ENCODE measurements at regions not wholly inside any gene's neighbourhood (a gene's known extent, or its start where the extent isn't known, plus 50 kb on each side); places are given as distances from the start of the nearest gene placed in this dataset.

DNA sequence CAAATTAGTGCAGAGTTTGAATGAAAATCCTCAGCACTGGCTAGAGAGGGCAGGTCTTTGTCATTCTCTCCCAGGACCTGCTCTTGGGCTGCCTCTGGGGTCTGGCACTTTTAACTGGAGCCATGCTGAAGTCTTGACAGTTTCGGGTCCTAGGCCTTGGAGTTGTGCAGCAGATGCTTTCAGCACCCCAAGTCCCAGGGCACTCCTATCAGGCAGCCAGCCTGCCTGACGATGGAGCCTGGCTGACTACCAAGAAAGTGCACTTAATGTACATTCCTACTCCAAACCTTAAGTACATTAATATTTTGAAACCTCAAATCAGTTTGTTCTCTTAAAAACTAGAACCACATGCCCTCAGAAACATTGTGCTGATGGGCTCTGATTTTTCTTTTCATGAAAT is 69.3 kb upstream of the CXCL14 start:
- TF ChIP-seq, protein P1, sequence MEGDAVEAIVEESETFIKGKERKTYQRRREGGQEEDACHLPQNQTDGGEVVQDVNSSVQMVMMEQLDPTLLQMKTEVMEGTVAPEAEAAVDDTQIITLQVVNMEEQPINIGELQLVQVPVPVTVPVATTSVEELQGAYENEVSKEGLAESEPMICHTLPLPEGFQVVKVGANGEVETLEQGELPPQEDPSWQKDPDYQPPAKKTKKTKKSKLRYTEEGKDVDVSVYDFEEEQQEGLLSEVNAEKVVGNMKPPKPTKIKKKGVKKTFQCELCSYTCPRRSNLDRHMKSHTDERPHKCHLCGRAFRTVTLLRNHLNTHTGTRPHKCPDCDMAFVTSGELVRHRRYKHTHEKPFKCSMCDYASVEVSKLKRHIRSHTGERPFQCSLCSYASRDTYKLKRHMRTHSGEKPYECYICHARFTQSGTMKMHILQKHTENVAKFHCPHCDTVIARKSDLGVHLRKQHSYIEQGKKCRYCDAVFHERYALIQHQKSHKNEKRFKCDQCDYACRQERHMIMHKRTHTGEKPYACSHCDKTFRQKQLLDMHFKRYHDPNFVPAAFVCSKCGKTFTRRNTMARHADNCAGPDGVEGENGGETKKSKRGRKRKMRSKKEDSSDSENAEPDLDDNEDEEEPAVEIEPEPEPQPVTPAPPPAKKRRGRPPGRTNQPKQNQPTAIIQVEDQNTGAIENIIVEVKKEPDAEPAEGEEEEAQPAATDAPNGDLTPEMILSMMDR (IDR thresholded peaks at IDR 0.05; ENCODE audit: low read depth, low read length, missing control alignments): no peak
- no peak for DNase-seq (ENCODE audit: extremely low read depth, low read depth)

DNA sequence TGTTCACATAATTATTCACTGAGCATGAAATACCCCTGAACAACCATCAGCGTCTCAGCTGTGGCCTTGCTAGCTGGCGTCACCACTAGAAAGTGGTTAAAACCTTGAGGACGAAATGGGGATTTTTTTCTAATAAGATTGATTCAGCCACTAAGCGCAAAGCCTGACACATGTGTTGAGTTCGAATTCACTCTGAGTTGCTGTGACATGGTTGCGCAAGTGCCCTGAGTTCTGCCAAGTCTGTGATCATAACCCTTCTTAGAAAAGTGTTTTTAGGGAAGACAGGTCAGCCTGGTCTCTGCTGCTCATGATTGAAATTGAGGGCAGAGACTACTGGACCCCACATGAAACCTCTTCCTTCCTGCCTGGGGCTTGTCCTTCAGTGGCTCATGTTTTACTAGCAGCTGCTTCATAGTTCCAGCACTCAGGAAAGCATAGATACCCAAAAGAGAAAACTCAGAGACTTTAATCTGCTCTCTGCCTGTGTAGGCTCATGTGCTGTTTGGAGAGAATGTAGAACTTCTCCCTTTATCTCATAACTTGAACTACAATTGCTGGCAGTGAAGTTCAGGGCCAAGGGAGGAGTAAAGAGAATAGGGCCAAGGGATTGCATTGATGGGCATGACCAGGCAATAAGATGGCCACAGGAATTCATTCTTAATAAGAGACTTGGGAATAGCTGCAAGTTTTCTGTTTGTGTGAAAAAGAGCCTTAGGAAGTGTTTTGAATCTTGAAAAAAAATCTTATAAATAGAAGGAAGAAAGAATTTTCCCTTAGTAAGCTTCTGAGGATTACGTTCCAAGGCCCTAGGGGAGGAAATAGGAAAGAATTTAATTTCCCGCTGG is 66.8 kb upstream of the CXCL14 start:
- TF ChIP-seq, protein P1 (IDR thresholded peaks at IDR 0.05; ENCODE audit: low read depth, low read length, missing control alignments): no peak
- H3K4me3 ChIP-seq (replicated peaks; ENCODE audit: low read depth, low read length): no peak overlapping the region
- DNase-seq (ENCODE audit: extremely low read depth, low read depth): no peak

More for the DNA sequence above, 69.3 kb upstream of the CXCL14 start:
- H3K4me3 ChIP-seq (replicated peaks; ENCODE audit: low read depth, low read length): no peak overlapping the region

DNA sequence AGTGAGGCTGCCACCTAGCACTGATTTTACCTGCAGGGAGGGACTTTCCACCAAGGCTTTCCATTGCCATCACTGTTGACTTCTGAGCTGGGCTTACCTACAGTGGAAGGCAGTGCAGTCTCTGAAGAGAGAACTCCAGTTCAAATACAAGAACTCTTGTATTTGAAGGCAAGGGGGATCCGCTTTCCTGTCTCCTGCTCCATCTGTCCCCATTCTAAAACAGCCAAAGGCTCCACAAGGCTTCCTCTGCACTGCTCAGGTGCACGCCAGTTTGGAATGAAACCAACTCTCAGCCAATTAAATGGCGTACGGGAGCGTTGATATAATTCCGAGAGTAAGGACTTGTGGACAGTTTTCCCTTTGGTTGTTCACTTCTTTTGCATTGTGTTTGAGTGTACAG is 66.0 kb upstream of the CXCL14 start:
- no peak overlapping the region for H3K4me3 ChIP-seq (replicated peaks; ENCODE audit: low read depth, low read length)
- no peak for DNase-seq (ENCODE audit: extremely low read depth, low read depth)
- TF ChIP-seq, protein P1 (IDR thresholded peaks at IDR 0.05; ENCODE audit: low read depth, low read length, missing control alignments): no peak

DNA sequence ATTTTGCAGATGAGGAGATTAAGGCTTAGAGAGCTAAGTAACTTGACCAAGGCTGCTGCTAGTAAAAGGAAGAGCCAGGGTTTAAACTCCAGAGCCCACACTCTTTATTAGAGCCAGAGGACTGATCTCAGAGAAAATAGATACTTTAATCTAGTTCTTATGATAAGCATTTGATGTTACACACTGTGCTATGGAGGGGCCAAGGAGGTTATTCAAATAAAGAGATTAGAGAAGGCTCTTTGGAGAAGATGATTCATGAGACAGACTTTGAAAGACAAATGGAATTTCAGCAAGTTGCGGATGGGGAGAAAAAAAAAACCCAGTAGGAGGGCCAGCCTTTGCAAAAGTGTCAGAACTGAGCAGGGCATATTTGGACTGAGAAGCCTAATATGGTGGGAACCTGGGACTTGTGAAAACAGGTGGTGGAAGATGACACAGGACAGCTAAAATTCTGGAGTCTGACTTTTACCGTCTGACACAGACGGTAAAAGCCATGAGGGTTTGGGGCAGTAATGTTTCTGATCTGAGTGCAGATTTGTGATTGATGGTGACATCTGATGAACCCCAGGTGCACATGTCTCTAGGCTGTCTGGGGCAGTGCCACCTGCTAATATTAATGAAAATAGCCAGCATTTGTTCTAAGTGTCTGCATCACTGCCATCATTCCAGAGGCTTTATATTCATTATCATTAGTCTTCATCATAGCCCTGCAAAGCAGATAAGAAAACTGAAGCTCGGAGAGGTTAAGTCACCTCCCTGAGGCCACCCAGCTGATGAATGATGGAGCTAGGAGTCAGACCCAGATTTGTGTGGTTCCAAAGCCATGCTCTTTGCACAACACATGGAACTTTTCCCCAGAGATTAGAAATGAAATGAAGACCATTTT is 65.3 kb upstream of the CXCL14 start:
- no peak for DNase-seq (ENCODE audit: extremely low read depth, low read depth)
- TF ChIP-seq, protein P1 (IDR thresholded peaks at IDR 0.05; ENCODE audit: low read depth, low read length, missing control alignments): no peak
- H3K4me3 ChIP-seq (replicated peaks; ENCODE audit: low read depth, low read length): no peak overlapping the region

DNA sequence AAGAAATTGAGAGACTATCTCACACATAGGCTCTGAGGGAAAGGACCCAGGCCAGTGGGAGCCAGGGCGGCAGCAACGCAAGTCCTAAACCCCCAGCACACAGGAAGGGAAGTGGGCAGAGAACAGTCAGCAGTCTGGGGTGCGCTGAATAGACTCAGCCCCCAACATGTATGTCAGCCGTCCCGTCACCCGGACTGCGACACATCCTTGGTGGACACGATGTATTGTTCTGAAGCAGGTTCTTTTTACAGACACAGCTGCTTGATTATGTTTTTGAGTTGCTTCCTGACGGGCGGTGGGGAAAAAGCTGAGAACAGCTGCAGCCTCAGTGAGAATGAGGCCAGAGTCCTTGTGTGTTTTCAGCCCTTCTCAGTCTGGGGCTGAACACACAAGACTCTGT is 64.1 kb upstream of the CXCL14 start:
- no peak for DNase-seq (ENCODE audit: extremely low read depth, low read depth)
- TF ChIP-seq, protein P1 (IDR thresholded peaks at IDR 0.05; ENCODE audit: low read depth, low read length, missing control alignments): no peak
- H3K4me3 ChIP-seq (replicated peaks; ENCODE audit: low read depth, low read length): no peak overlapping the region

DNA sequence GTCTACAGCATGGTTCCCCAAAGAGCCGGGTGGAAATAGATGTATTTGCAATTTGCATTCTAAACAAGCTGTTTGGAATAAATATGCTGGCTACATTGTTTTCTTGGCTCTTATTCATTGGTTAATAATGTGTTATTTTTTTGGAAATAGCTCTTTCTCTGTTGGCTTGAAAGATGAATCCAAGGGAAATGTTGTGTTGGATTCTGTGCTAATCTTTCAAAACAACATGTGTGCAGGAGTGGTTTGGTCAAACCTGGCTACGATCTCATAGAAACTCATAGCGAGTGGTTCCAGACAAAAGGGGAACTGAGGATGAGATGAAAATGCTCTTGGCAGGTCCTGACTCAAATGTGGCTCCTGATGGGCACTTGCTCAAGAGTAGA is 63.7 kb upstream of the CXCL14 start:
- TF ChIP-seq, protein P1 (IDR thresholded peaks at IDR 0.05; ENCODE audit: low read depth, low read length, missing control alignments): no peak
- no peak overlapping the region for H3K4me3 ChIP-seq (replicated peaks; ENCODE audit: low read depth, low read length)
- no peak for DNase-seq (ENCODE audit: extremely low read depth, low read depth)
